ENCODE measurements at regions not wholly inside any gene's neighbourhood (a gene's known extent, or its start where the extent isn't known, plus 50 kb on each side); places are given as distances from the start of the nearest gene placed in this dataset.

GRCh38 chr12:75846102-75846501 is 185.5 kb downstream of the PHLDA1 start:
- no peaks in the 10 kb centered on the region for H3K9me3 ChIP-seq (replicated peaks; ENCODE audit: control insufficient read depth, insufficient read depth, low read depth, low read length)
- no peak for FAIRE-seq
- ChIA-PET CTCF (ENCODE audit: low intra/inter-chr PET ratio) (no interaction called here), POLR2A (no interaction called here)
- H2AFZ ChIP-seq (ENCODE audit: low read depth, low read length): no peak overlapping the region
- H3K36me3 ChIP-seq (ENCODE audit: control insufficient read depth, insufficient read depth, low read length): no peaks in the 10 kb centered on the region
- in situ Hi-C loops (cut with MboI) (no loop called here), intact Hi-C loops (cut with micrococcal nuclease) (no loop called here)
- no peak for DNase-seq (ENCODE audit: extremely low read depth in 1 of 4, low spot score in 3 of 4)
- no peak overlapping the region for H3K27ac ChIP-seq (ENCODE audit: extremely low read depth, low read depth, low read length)
- no peak overlapping the region for H3K4me2 ChIP-seq (ENCODE audit: insufficient read depth, low read length)
- no peak overlapping the region for H3K9ac ChIP-seq (ENCODE audit: insufficient read depth in 1 of 2, low read depth in 2 of 2, low read length in 2 of 2)
- no TSS peak for BruUV-seq (replicated peaks)
- no peak overlapping the region for H3K4me3 ChIP-seq
- no peaks in the 10 kb centered on the region for H3K79me2 ChIP-seq (ENCODE audit: control insufficient read depth, insufficient read depth, low read length)
- ATAC-seq: no peak
- H3K9me1 ChIP-seq (ENCODE audit: control insufficient read depth, insufficient read depth, low read length): no peaks in the 10 kb centered on the region
- H4K20me1 ChIP-seq (replicated peaks; ENCODE audit: control insufficient read depth, insufficient read depth, low read length): no peaks in the 10 kb centered on the region
- TF ChIP-seq ZBTB17 (CRISPR knock-in tag; IDR thresholded peaks at IDR 0.05): no peak
- no peak for TF ChIP-seq ZNF347 (CRISPR knock-in tag; IDR thresholded peaks at IDR 0.05; ENCODE audit: low read depth)
- TF ChIP-seq ZNF12 (CRISPR knock-in tag; IDR thresholded peaks at IDR 0.05): peak; percentile 87; the same call in 1 of the 2 replicates
- peaks cover 0 to 3% of the 10 kb centered on the region in 2 experiments; a peak in 1 of 5 replicates for H3K4me1 ChIP-seq (replicated peaks in 1 of 2; ENCODE audit: control insufficient read depth in 2 of 2, insufficient read depth in 2 of 2, low read length in 2 of 2)
- WGBS (ENCODE audit: insufficient coverage, low coverage, missing lambda C conversion rate): 0% methylated on average over 1 of the region's 1 CpG
- 0 out of 5 replicates have a peak, but pooled peaks cover 0 to 4% of the 10 kb centered on the region in 2 experiments for H3K27me3 ChIP-seq (ENCODE audit: control insufficient read depth in 2 of 2, insufficient read depth in 2 of 2, low read length in 2 of 2)

- no peak for FAIRE-seq
- POLR2A ChIA-PET: no interaction called here
- intact Hi-C loops (cut with micrococcal nuclease): no loop called here
- TF ChIP-seq CHD7 (IDR thresholded peaks at IDR 0.05; ENCODE audit: low read depth, low read length) (no peak), ZNF699 (CRISPR knock-in tag; IDR thresholded peaks at IDR 0.05; ENCODE audit: insufficient replicate concordance) (no peak)
These were observed 186.6 kb downstream of the PHLDA1 start for GRCh38 chr12:75844985-75845384.

More at GRCh38 chr12:75844985-75845384, 186.6 kb downstream of the PHLDA1 start:
- no peaks in the 10 kb centered on the region for H3K9me1 ChIP-seq (ENCODE audit: control insufficient read depth, insufficient read depth, low read length)
- H3K9me3 ChIP-seq (replicated peaks; ENCODE audit: control insufficient read depth, insufficient read depth, low read depth, low read length): no peaks in the 10 kb centered on the region
- BruUV-seq (replicated peaks): no TSS peak
- H3K9ac ChIP-seq (ENCODE audit: insufficient read depth in 1 of 2, low read depth in 2 of 2, low read length in 2 of 2): no peak overlapping the region
- H3K27ac ChIP-seq (ENCODE audit: extremely low read depth, low read depth, low read length): no peak overlapping the region
- no peak overlapping the region for H2AFZ ChIP-seq (ENCODE audit: low read depth, low read length)
- no peak overlapping the region for H3K4me3 ChIP-seq
- no peak for DNase-seq (ENCODE audit: extremely low read depth in 1 of 4, low spot score in 3 of 4)
- ATAC-seq: no peak
- H3K4me2 ChIP-seq (ENCODE audit: insufficient read depth, low read length): no peak overlapping the region
- in situ Hi-C loops (cut with MboI): no loop called here
- H3K27me3 ChIP-seq (ENCODE audit: control insufficient read depth in 2 of 2, insufficient read depth in 2 of 2, low read length in 2 of 2): no peaks in the 10 kb centered on the region
- WGBS (ENCODE audit: insufficient coverage, low coverage, missing lambda C conversion rate): 12% methylated on average over 6 of the region's 6 CpGs
- H4K20me1 ChIP-seq (replicated peaks; ENCODE audit: control insufficient read depth, insufficient read depth, low read length): no peaks in the 10 kb centered on the region
- no peaks in the 10 kb centered on the region for H3K79me2 ChIP-seq (ENCODE audit: control insufficient read depth, insufficient read depth, low read length)
- no peaks in the 10 kb centered on the region for H3K36me3 ChIP-seq (ENCODE audit: control insufficient read depth, insufficient read depth, low read length)
- H3K4me1 ChIP-seq (replicated peaks in 1 of 2; ENCODE audit: control insufficient read depth in 2 of 2, insufficient read depth in 2 of 2, low read length in 2 of 2): peaks cover 0 to 3% of the 10 kb centered on the region in 2 experiments; a peak in 1 of 5 replicates
- CTCF ChIA-PET (ENCODE audit: low intra/inter-chr PET ratio): no interaction called here
